Activated B cell treated with CpG ODN at 0.5 μM for 24 hours (primary cell): ENCODE measurements at regions not wholly inside any gene's neighbourhood (a gene's known extent, or its start where the extent isn't known, plus 50 kb on each side); places are given as distances from the start of the nearest gene placed in this dataset.

Experiments used
- ATAC-seq: fragments of 200-7000 bp; cut with Tn5 transposase; one replicate; pipeline ENCODE4 v1.10.0; 2021; ENCODE audit warnings: low read depth, mild to moderate bottlenecking, moderate library complexity
- CTCF ChIA-PET: fragments of 350-600 bp; sonication (Branson Sonifier 250); formaldehyde crosslinking; loops from one replicate; lab custom pipeline; 2021; ENCODE audit warnings: antibody characterized with exemption; lab: Charles Lee
- POLR2A ChIA-PET: fragments of 350-600 bp; sonication (Branson Sonifier 250); formaldehyde crosslinking; loops from one replicate; lab custom pipeline; 2021; ENCODE audit warnings: antibody characterized with exemption; lab: Charles Lee
- DNase-seq: peaks from one replicate; pipeline ENCODE4 v3.0.0; 2022
- H3K27ac Mint-ChIP-seq: one replicate; pipeline ENCODE4 v1.8.0; 2020; ENCODE audit warnings: mixed read lengths
- H3K27me3 Mint-ChIP-seq: one replicate; pipeline ENCODE4 v1.8.0; 2021; ENCODE audit warnings: mixed read lengths
- H3K36me3 Mint-ChIP-seq: one replicate; pipeline ENCODE4 v1.8.0; 2021; ENCODE audit warnings: low read depth, mixed read lengths
- H3K4me1 Mint-ChIP-seq: one replicate; pipeline ENCODE4 v1.8.0; 2021; ENCODE audit warnings: mixed read lengths
- H3K4me3 Mint-ChIP-seq: one replicate; pipeline ENCODE4 v1.8.0; 2020; ENCODE audit warnings: mild to moderate bottlenecking, mixed read lengths
- H3K9me3 Mint-ChIP-seq: one replicate; pipeline ENCODE4 v1.8.0; 2020; ENCODE audit warnings: mixed read lengths
- CTCF ChIP-seq: fragments of 200-600 bp; IDR thresholded peaks from one replicate; pipeline ENCODE4 v1.8.0; 2022; ENCODE audit warnings: antibody characterized with exemption, mild to moderate bottlenecking
- intact Hi-C: fragments of 100-400 bp; cut with micrococcal nuclease; formaldehyde crosslinking; loops from one replicate; pipeline ENCODE4 v1.15.1; 2024

GRCh38 chr20:58054082-58054779, 174.2 kb downstream of the ANKRD60 start:
- no peak for ATAC-seq
- H3K27me3 Mint-ChIP-seq, result peaks cover 21% of the 10 kb centered on the region
- H3K4me1 Mint-ChIP-seq, result no peaks in the 10 kb centered on the region
- H3K27ac Mint-ChIP-seq, result no peak overlapping the region
- no peak for TF ChIP-seq CTCF
- peaks cover 9% of the 10 kb centered on the region for H3K9me3 Mint-ChIP-seq
- intact Hi-C loops, result no loop called here
- no peak for DNase-seq
- H3K4me3 Mint-ChIP-seq, result no peak overlapping the region
- ChIA-PET POLR2A (no interaction called here), CTCF (no interaction called here)
- no peaks in the 10 kb centered on the region for H3K36me3 Mint-ChIP-seq

- DNase-seq, result no peak
- no peak for ATAC-seq
- ChIA-PET POLR2A (no interaction called here), CTCF (no interaction called here)
- no peak for TF ChIP-seq CTCF
- H3K27ac Mint-ChIP-seq, result no peak overlapping the region
- H3K4me1 Mint-ChIP-seq, result no peaks in the 10 kb centered on the region
- no peak overlapping the region for H3K4me3 Mint-ChIP-seq
- H3K9me3 Mint-ChIP-seq, result peaks cover 9% of the 10 kb centered on the region
- H3K36me3 Mint-ChIP-seq, result no peaks in the 10 kb centered on the region
- intact Hi-C loops, result no loop called here
- peaks cover 16% of the 10 kb centered on the region for H3K27me3 Mint-ChIP-seq
Measured at GRCh38 chr20:58053391-58054055, 174.9 kb downstream of the ANKRD60 start.

- no peak for TF ChIP-seq CTCF
- Mint-ChIP-seq H3K27ac (no peak overlapping the region), H3K4me1 (no peaks in the 10 kb centered on the region), H3K36me3 (no peaks in the 10 kb centered on the region), H3K9me3 (peaks cover 12% of the 10 kb centered on the region), H3K27me3 (peaks cover 12% of the 10 kb centered on the region), H3K4me3 (no peak overlapping the region)
- ATAC-seq (no peak), DNase-seq (no peak)
- intact Hi-C loops, result no loop called here
- CTCF ChIA-PET, result no interaction called here
- POLR2A ChIA-PET, result no interaction called here
Measured at GRCh38 chr20:58051367-58051766, 177.1 kb downstream of the ANKRD60 start.

GRCh38 chr20:58048096-58048702, 180.3 kb downstream of the ANKRD60 start:
- no peak for TF ChIP-seq CTCF
- no peak for DNase-seq
- ATAC-seq, result no peak
- Mint-ChIP-seq H3K27me3 (peaks cover 17% of the 10 kb centered on the region), H3K9me3 (peaks cover 12% of the 10 kb centered on the region), H3K4me3 (no peak overlapping the region), H3K27ac (no peak overlapping the region), H3K36me3 (no peaks in the 10 kb centered on the region), H3K4me1 (no peaks in the 10 kb centered on the region)
- POLR2A ChIA-PET, result interaction anchor here (0.6 kb wide), 1 partner anchor 9 kb away, joined by 4 read pairs; no protein-coding TSS in a partner anchor
- intact Hi-C loops, result no loop called here
- CTCF ChIA-PET, result no interaction called here

- no peaks in the 10 kb centered on the region for H3K36me3 Mint-ChIP-seq
- H3K4me1 Mint-ChIP-seq, result no peaks in the 10 kb centered on the region
- intact Hi-C loops, result no loop called here
- peaks cover 17% of the 10 kb centered on the region for H3K27me3 Mint-ChIP-seq
- peaks cover 6% of the 10 kb centered on the region for H3K9me3 Mint-ChIP-seq
- ChIA-PET POLR2A (no interaction called here), CTCF (no interaction called here)
- DNase-seq (no peak), ATAC-seq (no peak)
- no peak overlapping the region for H3K27ac Mint-ChIP-seq
- no peak for TF ChIP-seq CTCF
- no peak overlapping the region for H3K4me3 Mint-ChIP-seq
Measured at GRCh38 chr20:58046311-58046710, 182.1 kb downstream of the ANKRD60 start.
